ENCODE measurements at regions not wholly inside any gene's neighbourhood (a gene's known extent, or its start where the extent isn't known, plus 50 kb on each side); places are given as distances from the start of the nearest gene placed in this dataset.

DNA sequence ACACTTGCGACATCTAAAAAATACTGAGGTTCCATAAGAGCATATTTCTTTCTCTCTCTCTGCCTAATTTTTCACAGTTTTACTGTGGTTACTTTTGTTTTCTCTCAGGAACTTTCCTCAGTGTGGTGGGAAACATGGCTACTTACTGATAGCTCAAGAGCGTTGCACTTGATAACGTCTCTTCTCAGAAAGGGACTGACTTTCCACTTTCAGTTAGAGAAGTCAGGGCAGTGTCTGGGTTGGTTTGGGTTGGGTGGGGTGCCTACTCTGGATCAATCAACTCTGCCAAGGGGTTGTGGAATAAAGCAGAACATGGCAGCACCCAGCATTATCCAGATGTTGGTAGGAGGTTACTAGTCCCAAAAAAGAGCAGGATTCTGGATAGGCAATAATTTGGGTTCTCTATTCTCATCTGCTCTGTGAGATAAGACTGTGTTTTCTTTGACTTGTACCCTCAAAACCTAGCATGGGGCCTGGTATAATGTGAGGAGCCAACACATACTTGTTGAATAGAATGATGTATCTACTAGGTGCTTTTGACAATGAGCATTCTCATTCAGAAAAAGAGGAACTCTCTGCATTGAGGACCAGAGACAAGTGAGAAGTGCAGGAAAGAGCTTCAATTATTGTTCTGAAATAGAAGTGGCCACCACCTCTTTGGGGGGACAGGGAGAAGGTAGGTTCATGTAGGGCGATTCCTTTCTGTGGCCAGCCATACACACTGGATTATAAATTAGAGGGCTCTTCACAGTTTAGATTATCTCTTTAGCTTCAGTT, 315.7 kb downstream of the REEP3 start:
- TF ChIP-seq, protein P1, sequence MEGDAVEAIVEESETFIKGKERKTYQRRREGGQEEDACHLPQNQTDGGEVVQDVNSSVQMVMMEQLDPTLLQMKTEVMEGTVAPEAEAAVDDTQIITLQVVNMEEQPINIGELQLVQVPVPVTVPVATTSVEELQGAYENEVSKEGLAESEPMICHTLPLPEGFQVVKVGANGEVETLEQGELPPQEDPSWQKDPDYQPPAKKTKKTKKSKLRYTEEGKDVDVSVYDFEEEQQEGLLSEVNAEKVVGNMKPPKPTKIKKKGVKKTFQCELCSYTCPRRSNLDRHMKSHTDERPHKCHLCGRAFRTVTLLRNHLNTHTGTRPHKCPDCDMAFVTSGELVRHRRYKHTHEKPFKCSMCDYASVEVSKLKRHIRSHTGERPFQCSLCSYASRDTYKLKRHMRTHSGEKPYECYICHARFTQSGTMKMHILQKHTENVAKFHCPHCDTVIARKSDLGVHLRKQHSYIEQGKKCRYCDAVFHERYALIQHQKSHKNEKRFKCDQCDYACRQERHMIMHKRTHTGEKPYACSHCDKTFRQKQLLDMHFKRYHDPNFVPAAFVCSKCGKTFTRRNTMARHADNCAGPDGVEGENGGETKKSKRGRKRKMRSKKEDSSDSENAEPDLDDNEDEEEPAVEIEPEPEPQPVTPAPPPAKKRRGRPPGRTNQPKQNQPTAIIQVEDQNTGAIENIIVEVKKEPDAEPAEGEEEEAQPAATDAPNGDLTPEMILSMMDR (IDR thresholded peaks at IDR 0.05): no peak
- TF ChIP-seq POLR2A (IDR thresholded peaks at IDR 0.05): no peak

Data from esophagus squamous epithelium (tissue), 4 donors.